ENCODE measurements at regions not wholly inside any gene's neighbourhood (a gene's known extent, or its start where the extent isn't known, plus 50 kb on each side); places are given as distances from the start of the nearest gene placed in this dataset.

DNA sequence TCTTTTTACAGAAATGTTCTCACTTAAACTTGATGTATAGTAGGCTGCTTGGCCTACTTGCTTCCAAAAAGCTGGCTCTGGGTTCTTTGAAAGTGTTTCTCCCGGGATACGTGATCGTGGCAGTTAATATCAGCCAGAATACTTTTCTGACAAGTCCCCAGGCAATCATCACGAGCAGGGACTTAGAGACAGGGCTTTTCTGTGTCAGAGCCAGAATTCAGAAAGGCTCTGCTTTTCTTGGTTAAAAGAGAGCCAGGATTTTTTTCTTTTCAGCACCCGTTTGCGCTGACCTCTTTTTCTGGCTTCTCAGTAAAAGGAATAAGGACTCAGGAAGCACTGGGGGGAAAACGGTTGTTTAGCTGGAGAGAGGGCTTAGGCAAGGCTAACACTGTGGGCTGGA is 57.8 kb upstream of the ARHGAP5 start:
- ChIA-PET POLR2A (no interaction called here), CTCF (no interaction called here)
- Mint-ChIP-seq H3K4me3 (ENCODE audit: unreplicated experiment) (no peak overlapping the region), H3K9me3 (ENCODE audit: unreplicated experiment) (peaks cover under 1% of the 10 kb centered on the region), H3K4me1 (ENCODE audit: low read depth, unreplicated experiment) (no peaks in the 10 kb centered on the region), H3K36me3 (ENCODE audit: insufficient read depth, unreplicated experiment) (no peaks in the 10 kb centered on the region), H3K27ac (ENCODE audit: unreplicated experiment) (no peak overlapping the region), H3K27me3 (ENCODE audit: insufficient read depth, unreplicated experiment) (no peaks in the 10 kb centered on the region)
- H3K4me3 ChIP-seq (ENCODE audit: low read depth, low read length), result no peak overlapping the region
- no peaks in the 10 kb centered on the region for H3K9me3 ChIP-seq
- no peaks in the 10 kb centered on the region for H3K27me3 ChIP-seq (replicated peaks; ENCODE audit: control insufficient read depth, insufficient read depth, low read length)
- intact Hi-C loops (cut with micrococcal nuclease; ENCODE audit: unreplicated experiment), result no loop called here
- H3K36me3 ChIP-seq (ENCODE audit: control insufficient read depth, insufficient read depth, low read length), result no peaks in the 10 kb centered on the region; the same call in 1 of the 2 replicates
- DNase-seq, result no peak
- no TSS peak for BruUV-seq (replicated peaks)
- TF ChIP-seq, protein P1, sequence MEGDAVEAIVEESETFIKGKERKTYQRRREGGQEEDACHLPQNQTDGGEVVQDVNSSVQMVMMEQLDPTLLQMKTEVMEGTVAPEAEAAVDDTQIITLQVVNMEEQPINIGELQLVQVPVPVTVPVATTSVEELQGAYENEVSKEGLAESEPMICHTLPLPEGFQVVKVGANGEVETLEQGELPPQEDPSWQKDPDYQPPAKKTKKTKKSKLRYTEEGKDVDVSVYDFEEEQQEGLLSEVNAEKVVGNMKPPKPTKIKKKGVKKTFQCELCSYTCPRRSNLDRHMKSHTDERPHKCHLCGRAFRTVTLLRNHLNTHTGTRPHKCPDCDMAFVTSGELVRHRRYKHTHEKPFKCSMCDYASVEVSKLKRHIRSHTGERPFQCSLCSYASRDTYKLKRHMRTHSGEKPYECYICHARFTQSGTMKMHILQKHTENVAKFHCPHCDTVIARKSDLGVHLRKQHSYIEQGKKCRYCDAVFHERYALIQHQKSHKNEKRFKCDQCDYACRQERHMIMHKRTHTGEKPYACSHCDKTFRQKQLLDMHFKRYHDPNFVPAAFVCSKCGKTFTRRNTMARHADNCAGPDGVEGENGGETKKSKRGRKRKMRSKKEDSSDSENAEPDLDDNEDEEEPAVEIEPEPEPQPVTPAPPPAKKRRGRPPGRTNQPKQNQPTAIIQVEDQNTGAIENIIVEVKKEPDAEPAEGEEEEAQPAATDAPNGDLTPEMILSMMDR (IDR thresholded peaks at IDR 0.05; ENCODE audit: insufficient read depth in 1 of 2, low read depth in 1 of 2, low read length in 1 of 2, severe bottlenecking in 1 of 2, unreplicated experiment in 1 of 2), result no peak
- H3K4me1 ChIP-seq, result peaks cover 11% of the 10 kb centered on the region; the same call in 1 of the 2 replicates

DNA sequence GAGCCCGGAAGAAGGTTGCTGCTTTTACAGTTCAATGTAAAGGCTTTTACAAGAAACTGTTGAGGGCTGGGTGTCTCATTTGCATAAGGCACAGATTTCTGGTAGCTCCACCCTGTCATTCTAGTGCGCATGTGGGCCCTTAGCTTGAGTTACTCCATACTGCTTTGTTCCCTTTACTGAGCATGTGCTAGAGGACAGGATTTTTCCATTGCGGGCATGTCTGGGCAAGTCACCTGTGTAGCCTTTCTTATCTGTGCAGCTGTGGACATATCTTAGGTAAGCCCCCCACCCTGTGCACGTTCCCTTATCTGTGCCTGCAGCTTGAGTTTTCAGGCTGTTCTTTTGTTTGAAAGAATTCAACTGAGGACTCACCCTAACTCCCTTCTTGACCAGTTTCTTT is 56.2 kb upstream of the ARHGAP5 start:
- ChIA-PET POLR2A (no interaction called here), CTCF (interaction anchor here (0.6 kb wide), 1 partner anchor 98 kb away, joined by 3 read pairs; no protein-coding TSS in a partner anchor)
- Mint-ChIP-seq H3K27ac (ENCODE audit: unreplicated experiment) (no peak overlapping the region), H3K36me3 (ENCODE audit: insufficient read depth, unreplicated experiment) (no peaks in the 10 kb centered on the region), H3K9me3 (ENCODE audit: unreplicated experiment) (peaks cover 6% of the 10 kb centered on the region), H3K4me3 (ENCODE audit: unreplicated experiment) (no peak overlapping the region), H3K4me1 (ENCODE audit: low read depth, unreplicated experiment) (no peaks in the 10 kb centered on the region), H3K27me3 (ENCODE audit: insufficient read depth, unreplicated experiment) (no peaks in the 10 kb centered on the region)
- no TSS peak for BruUV-seq (replicated peaks)
- intact Hi-C loops (cut with micrococcal nuclease; ENCODE audit: unreplicated experiment), result no loop called here
- DNase-seq, result peak; percentile 36 to 53
- TF ChIP-seq, protein P1 (IDR thresholded peaks at IDR 0.05; ENCODE audit: insufficient read depth in 1 of 2, low read depth in 1 of 2, low read length in 1 of 2, severe bottlenecking in 1 of 2, unreplicated experiment in 1 of 2), result no peak
- Histone ChIP-seq H3K36me3 (ENCODE audit: control insufficient read depth, insufficient read depth, low read length) (no peaks in the 10 kb centered on the region; the same call in 1 of the 2 replicates), H3K4me1 (peaks cover 11% of the 10 kb centered on the region; the same call in 1 of the 2 replicates), H3K4me3 (ENCODE audit: low read depth, low read length) (no peak overlapping the region), H3K9me3 (no peaks in the 10 kb centered on the region), H3K27me3 (replicated peaks; ENCODE audit: control insufficient read depth, insufficient read depth, low read length) (no peaks in the 10 kb centered on the region)

DNA sequence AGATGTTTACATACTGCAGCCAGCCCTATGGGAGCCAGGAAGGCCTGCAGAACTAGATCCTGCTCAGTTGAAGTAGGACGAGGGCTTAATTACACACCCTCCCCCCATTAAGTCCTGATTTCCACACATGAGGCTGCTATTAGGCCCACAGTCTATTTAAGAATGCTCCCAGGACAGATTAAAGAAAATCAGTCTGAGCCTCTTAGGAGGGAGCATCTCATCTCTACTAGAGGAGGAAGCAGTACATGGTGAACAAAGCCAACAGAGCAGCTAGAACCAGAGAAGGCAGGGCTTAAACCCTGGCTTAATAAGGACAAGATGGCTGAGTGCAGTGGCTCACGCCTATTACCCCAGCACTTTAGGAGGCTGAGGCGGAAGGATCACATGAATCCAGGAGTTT is 55.8 kb upstream of the ARHGAP5 start:
- Mint-ChIP-seq H3K27me3 (ENCODE audit: insufficient read depth, unreplicated experiment) (no peaks in the 10 kb centered on the region), H3K9me3 (ENCODE audit: unreplicated experiment) (peaks cover 6% of the 10 kb centered on the region), H3K36me3 (ENCODE audit: insufficient read depth, unreplicated experiment) (no peaks in the 10 kb centered on the region), H3K4me1 (ENCODE audit: low read depth, unreplicated experiment) (no peaks in the 10 kb centered on the region), H3K27ac (ENCODE audit: unreplicated experiment) (no peak overlapping the region), H3K4me3 (ENCODE audit: unreplicated experiment) (no peak overlapping the region)
- Histone ChIP-seq H3K27me3 (replicated peaks; ENCODE audit: control insufficient read depth, insufficient read depth, low read length) (no peaks in the 10 kb centered on the region), H3K36me3 (ENCODE audit: control insufficient read depth, insufficient read depth, low read length) (no peaks in the 10 kb centered on the region; the same call in 1 of the 2 replicates), H3K4me1 (peaks cover 11% of the 10 kb centered on the region; the same call in 1 of the 2 replicates), H3K4me3 (ENCODE audit: low read depth, low read length) (no peak overlapping the region), H3K9me3 (no peaks in the 10 kb centered on the region)
- DNase-seq, result no peak
- CTCF ChIA-PET, result interaction anchor here (0.6 kb wide), 1 partner anchor 98 kb away, joined by 3 read pairs; no protein-coding TSS in a partner anchor
- POLR2A ChIA-PET, result no interaction called here
- intact Hi-C loops (cut with micrococcal nuclease; ENCODE audit: unreplicated experiment), result no loop called here
- no TSS peak for BruUV-seq (replicated peaks)
- TF ChIP-seq, protein P1 (IDR thresholded peaks at IDR 0.05; ENCODE audit: insufficient read depth in 1 of 2, low read depth in 1 of 2, low read length in 1 of 2, severe bottlenecking in 1 of 2, unreplicated experiment in 1 of 2), result no peak

Data from Caco-2 (cell line).